Ovary (tissue), 7 donors: ENCODE measurements at regions not wholly inside any gene's neighbourhood (a gene's known extent, or its start where the extent isn't known, plus 50 kb on each side); places are given as distances from the start of the nearest gene placed in this dataset.

Experiments used
- DNase-seq, 5 donors: peaks; one replicate each; pipeline ENCODE4 v3.0.0-alpha.2; 2019 to 2020
- H3K27ac ChIP-seq, 2 donors: fragments of 200-600 bp; one replicate each; pipeline versions ENCODE4 v1.5.1 to v1.8.0; 2019 to 2022
- H3K27me3 ChIP-seq: fragments of 200-600 bp; one replicate; pipeline ENCODE4 v1.8.0; 2022
- H3K36me3 ChIP-seq: fragments of 200-600 bp; sonication (generic); one replicate; pipeline ENCODE4 v1.5.1; 2019
- H3K4me1 ChIP-seq: one replicate; pipeline ENCODE4 v1.8.1; 2013; ENCODE audit warnings: mild to moderate bottlenecking, moderate library complexity; ENCODE audit not compliant: insufficient read depth
- H3K4me3 ChIP-seq: fragments of 200-600 bp; sonication (generic); one replicate; pipeline ENCODE4 v1.5.1; 2017
- H3K9me3 ChIP-seq, 2 donors: fragments of 200-600 bp in 1 of 2; sonication (generic) in 1 of 2; one replicate each; pipeline versions ENCODE4 v1.5.1 to v1.8.1; 2013 to 2019; ENCODE audit warnings: mild to moderate bottlenecking in 1 of 2, moderate library complexity in 1 of 2
- CTCF ChIP-seq, 3 donors: fragments of 450-650 bp in 2 of 3; fragments of 200-600 bp in 1 of 3; IDR thresholded peaks; one replicate each; pipeline versions ENCODE4 v1.5.1 to v1.8.0; 2016 to 2022; ENCODE audit warnings: antibody characterized with exemption in 3 of 3, mild to moderate bottlenecking in 1 of 3
- EP300 ChIP-seq: sonication (generic); formaldehyde crosslinking; IDR thresholded peaks from one replicate; pipeline ENCODE4 v1.6.1; 2017; ENCODE audit warnings: antibody characterized with exemption
- POLR2A ChIP-seq: fragments of 450-650 bp; IDR thresholded peaks from one replicate; pipeline ENCODE4 v1.6.1; 2017; ENCODE audit warnings: antibody characterized with exemption, mild to moderate bottlenecking, moderate library complexity
- WGBS, 3 donors: extraction: QIAGEN DNeasy Blood & Tissue Kit in 1 of 3; methylation state at CpG; one replicate each; pipeline versions ENCODE4 v1.1.5 to v1.1.7; 2013 to 2017; 5-methylcytosine and 5-hydroxymethylcytosine counted together
- intact Hi-C, 4 donors: fragments of 100-400 bp; cut with DNase I; formaldehyde crosslinking; loops; one replicate each; pipeline versions ENCODE4 v1.11.0 to v1.15.1; 2022 to 2023
- donor health status: DM: no; HTN: no; CAD: no; lungs with moderate emphysema.
- donor health status: DM: no; HTN: no; CAD: no.
- donor health status: Bipolar disorder and iron deficiency.
- donor health status: DM: no; HTN: no; CAD: no.
- donor health status: DM: yes; HTN: yes; CAD: no.

- WGBS, 3 donors: 92 to 95% (median 95%) methylated on average over 7 of the region's 7 CpGs
- TF ChIP-seq POLR2A: no peak
- TF ChIP-seq CTCF (IDR thresholded peaks at IDR 0.05): no peak
- no peak for TF ChIP-seq EP300
- H3K27ac ChIP-seq: no peak overlapping the region
- no peaks in the 10 kb centered on the region for H3K27me3 ChIP-seq
- intact Hi-C loops: no loop called here
- DNase-seq: no peak
- H3K36me3 ChIP-seq: no peaks in the 10 kb centered on the region
- H3K4me3 ChIP-seq: no peak overlapping the region
- H3K9me3 ChIP-seq: no peaks in the 10 kb centered on the region
- H3K4me1 ChIP-seq: no peaks in the 10 kb centered on the region
These were observed 378.7 kb downstream of the LMO4 start for GRCh38 chr1:87707411-87707810.

GRCh38 chr1:87712261-87713010 is 383.8 kb downstream of the LMO4 start:
- no peaks in the 10 kb centered on the region for H3K36me3 ChIP-seq
- TF ChIP-seq EP300 (no peak), POLR2A (no peak), CTCF (IDR thresholded peaks at IDR 0.05) (no peak)
- 48 to 65% (median 53%) methylated on average over 2 of the region's 2 CpGs for WGBS, 3 donors
- no peaks in the 10 kb centered on the region for H3K9me3 ChIP-seq
- H3K27ac ChIP-seq: no peak overlapping the region
- H3K27me3 ChIP-seq: no peaks in the 10 kb centered on the region
- H3K4me1 ChIP-seq: no peaks in the 10 kb centered on the region
- no peak overlapping the region for H3K4me3 ChIP-seq
- DNase-seq: no peak
- intact Hi-C loops: no loop called here

- WGBS, 3 donors: 93 to 98% (median 94%) methylated on average over 2 of the region's 2 CpGs
- intact Hi-C loops: no loop called here
- DNase-seq: no peak
- Histone ChIP-seq H3K27me3 (no peaks in the 10 kb centered on the region), H3K27ac (no peak overlapping the region), H3K4me3 (no peak overlapping the region), H3K9me3 (no peaks in the 10 kb centered on the region), H3K4me1 (no peaks in the 10 kb centered on the region), H3K36me3 (no peaks in the 10 kb centered on the region)
- TF ChIP-seq POLR2A (no peak), EP300 (no peak), CTCF (IDR thresholded peaks at IDR 0.05) (no peak)
These were observed 385.6 kb downstream of the LMO4 start for GRCh38 chr1:87714278-87714677.

GRCh38 chr1:87715052-87715451 is 386.4 kb downstream of the LMO4 start:
- TF ChIP-seq POLR2A (no peak), EP300 (no peak), CTCF (IDR thresholded peaks at IDR 0.05) (no peak)
- no peaks in the 10 kb centered on the region for H3K27me3 ChIP-seq
- H3K4me3 ChIP-seq: no peak overlapping the region
- intact Hi-C loops: no loop called here
- H3K36me3 ChIP-seq: no peaks in the 10 kb centered on the region
- no peaks in the 10 kb centered on the region for H3K4me1 ChIP-seq
- no peaks in the 10 kb centered on the region for H3K9me3 ChIP-seq
- WGBS, 3 donors: 74 to 84% (median 78%) methylated on average over 3 of the region's 3 CpGs
- H3K27ac ChIP-seq: no peak overlapping the region
- no peak for DNase-seq
